NCI-H748 treated with DMSO at 0.1 percent for 48 hours (cell line): ENCODE measurements at regions not wholly inside any gene's neighbourhood (a gene's known extent, or its start where the extent isn't known, plus 50 kb on each side); places are given as distances from the start of the nearest gene placed in this dataset.
A peak's percentile ranks its signal among the peaks of the same experiment; 100 is the strongest.
"Not testable (repeated sequence)": the region's sequence is repeated elsewhere in the genome, so short reads cannot be mapped to it uniquely, and the experiment has no call there.

ENCODE experiments used
- DNase-seq: peaks from one replicate; lab custom pipeline; 2025; lab: John Stamatoyannopoulos, UW

GRCh38 chr9:18296702-18297055, 177.3 kb upstream of the ADAMTSL1 start:
- no peak for DNase-seq

- no peak for DNase-seq
These were observed 176.7 kb upstream of the ADAMTSL1 start for GRCh38 chr9:18297056-18297841.

- no peak for DNase-seq
These were observed 174.5 kb upstream of the ADAMTSL1 start for GRCh38 chr9:18299449-18299848.

DNA sequence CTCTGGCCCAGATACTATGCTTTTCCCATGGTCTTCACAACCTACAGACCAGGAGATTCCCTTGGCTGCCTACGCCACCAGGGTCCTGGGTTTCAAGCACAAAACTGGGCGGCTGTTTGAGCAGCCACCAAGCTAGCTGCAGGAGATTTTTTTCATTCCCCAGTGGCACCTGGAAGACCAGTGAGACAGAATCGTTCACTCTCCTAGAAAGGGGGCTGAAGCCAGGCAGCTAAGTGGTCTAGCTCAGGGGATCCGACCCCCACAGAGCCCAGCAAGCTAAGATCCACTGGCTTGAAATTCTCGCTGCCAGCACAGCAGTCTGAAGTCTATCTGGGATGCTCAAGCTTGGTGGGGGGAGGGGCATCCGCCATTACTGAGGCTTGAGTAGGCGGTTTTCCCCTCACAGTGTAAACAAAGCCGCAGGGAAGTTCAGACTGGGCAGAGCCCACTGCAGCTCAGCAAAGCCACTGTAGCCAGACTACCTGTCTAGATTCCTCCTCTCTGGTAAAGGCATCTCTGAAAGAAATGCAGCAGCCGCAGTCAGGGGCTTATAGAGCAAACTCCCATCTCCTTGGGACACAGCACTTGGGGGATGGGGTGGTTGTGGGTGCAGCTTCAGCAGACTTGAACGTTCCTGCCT, 168.7 kb upstream of the ADAMTSL1 start:
- DNase-seq: not testable (repeated sequence)

- no peak for DNase-seq
These were observed 159.6 kb upstream of the ADAMTSL1 start for GRCh38 chr9:18314316-18314715.

- no peak for DNase-seq
These were observed 156.1 kb upstream of the ADAMTSL1 start for GRCh38 chr9:18317896-18318295.

GRCh38 chr9:18319918-18320445, 154.0 kb upstream of the ADAMTSL1 start:
- no peak for DNase-seq

DNA sequence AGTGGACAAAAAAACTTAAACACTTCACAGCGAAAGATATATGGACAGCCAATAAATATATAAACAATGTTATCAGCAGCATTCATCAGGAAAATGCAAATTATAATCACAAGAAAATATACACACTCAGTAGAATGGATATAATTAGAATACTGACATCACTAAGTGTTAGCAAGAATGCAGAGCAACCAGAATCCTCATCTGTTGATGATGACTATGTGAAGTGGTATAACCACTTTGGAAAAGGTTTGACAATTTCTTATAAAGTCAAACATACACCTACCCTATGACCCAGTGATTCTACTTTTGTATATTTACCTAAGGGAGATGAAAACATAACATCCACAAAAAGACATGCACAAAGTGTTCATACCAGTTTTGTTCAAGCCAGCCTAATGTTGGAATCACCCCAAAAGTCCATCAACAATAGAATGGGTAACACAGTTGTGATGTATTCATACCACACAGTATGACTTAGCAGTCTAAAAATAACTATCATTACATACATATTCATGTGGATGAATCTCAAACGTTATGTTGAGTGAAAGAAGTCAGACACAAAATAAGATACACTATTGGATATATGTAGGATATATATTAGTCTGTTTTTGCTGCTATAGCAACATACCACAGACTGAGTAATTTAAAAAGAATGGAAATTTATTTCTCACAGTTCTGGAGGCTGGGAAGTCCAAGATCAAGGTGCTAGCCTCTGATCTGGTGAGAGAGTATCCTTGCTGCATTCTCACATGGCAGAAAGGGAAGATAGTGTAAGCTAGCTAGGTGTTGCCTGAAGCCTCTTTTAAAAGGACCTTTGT, 148.8 kb upstream of the ADAMTSL1 start:
- no peak for DNase-seq

- not testable (repeated sequence) for DNase-seq
These were observed 148.3 kb upstream of the ADAMTSL1 start for GRCh38 chr9:18325746-18326011.

GRCh38 chr9:18327121-18327520, 146.8 kb upstream of the ADAMTSL1 start:
- DNase-seq: no peak

DNA sequence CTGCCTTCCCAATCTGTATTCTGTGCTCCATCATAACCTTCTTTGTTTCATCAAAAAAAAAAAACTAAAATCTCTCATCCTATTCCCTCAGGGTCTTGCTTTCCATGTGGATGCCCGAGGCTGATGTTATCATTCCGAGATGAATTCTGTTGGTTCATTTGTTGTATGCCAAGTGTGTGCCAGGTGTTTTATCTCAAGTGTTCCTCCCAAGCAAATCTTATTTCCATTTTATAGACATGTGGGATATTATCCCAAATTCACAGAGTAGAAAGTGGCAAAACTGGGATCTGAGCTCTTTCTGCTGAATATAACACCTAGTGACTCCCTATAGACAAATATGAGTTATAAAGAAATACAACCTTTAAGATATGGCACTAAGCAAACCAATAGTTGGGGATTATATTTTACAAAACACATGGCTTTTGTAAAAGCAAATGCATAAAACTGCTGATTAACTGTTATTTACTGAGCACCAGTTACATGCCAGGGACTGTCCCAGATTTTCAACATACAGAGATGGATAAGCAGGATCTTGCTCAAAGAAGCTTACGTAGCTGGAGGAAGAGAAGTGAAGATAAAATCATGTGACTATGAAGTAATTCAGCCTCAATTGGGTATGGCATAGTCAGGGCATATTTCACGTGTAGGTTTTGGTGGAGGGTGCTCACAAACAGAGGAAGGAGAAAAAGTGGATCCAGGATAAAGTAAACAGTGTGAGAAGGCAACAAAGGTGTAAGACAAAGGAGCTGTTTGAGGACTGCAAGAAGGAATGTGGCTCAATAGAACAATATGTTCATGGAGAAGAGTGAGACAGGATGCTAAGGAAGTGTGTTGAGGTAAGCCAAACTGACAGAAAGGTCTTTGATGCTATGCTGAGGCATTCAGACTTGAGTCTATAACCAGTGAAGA, 143.3 kb upstream of the ADAMTSL1 start:
- no peak for DNase-seq

DNA sequence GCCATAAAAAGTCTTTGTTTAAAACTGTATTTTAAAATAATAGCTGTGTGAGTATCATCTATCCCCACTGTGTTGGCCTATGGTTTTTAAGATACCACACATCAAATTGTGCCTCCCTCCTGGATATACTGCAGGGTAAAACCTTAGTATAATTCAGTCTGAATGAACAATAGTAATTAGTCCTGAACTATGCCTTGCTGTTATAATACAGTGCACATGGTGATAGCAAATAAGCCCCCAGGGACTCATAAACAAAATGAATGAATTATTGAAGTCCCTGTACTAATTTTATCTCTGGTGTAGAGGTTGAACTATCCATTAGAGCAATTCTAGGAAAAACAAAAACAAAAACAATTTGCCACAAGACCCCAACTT, 142.7 kb upstream of the ADAMTSL1 start:
- peak; percentile 38 for DNase-seq

- DNase-seq: peak; percentile 9
These were observed 142.1 kb upstream of the ADAMTSL1 start for GRCh38 chr9:18331808-18332209.

GRCh38 chr9:18333157-18333556, 140.8 kb upstream of the ADAMTSL1 start:
- no peak for DNase-seq

DNA sequence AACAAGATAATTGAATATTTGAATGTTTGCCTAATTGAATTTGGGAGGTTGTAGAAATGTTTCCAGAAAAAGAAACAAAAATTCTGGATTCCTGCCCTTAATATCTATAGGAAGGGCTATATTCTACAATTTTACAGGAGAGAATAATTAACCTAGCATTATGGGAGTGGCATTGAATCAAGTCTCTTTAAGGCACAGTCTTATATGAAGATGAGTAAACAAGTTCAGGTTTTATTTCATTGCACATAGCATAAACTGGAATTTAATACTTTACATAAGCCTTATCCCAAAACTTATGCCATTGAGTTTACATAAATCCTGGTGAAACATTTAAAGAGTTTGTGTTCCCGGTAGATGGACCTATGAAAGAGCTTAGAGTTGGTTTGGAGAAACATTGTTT, 138.1 kb upstream of the ADAMTSL1 start:
- DNase-seq: no peak

DNA sequence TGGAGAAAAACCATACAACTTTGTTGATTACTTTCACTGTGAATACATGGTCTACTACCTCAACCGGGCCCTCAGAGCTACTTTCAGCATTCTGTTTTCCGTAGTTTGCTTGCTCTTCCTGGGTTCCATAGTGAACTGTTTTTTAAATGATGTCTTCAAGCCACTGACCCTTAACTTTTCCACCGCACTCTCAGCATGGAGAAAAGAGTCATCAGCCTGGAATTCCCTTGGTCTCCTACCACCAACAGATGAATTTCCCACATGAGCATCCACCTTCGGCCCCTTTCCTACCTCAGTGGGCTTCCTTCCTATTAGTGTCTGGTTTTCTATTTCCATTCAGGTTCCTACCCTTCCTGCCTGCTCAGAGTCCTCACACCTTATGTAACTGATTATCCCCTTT, 135.9 kb upstream of the ADAMTSL1 start:
- DNase-seq: no peak

GRCh38 chr9:18343784-18344183, 130.2 kb upstream of the ADAMTSL1 start:
- no peak for DNase-seq

- DNase-seq: no peak
These were observed 127.2 kb upstream of the ADAMTSL1 start for GRCh38 chr9:18346745-18347144.

- DNase-seq: no peak
These were observed 126.4 kb upstream of the ADAMTSL1 start for GRCh38 chr9:18347386-18348082.

DNA sequence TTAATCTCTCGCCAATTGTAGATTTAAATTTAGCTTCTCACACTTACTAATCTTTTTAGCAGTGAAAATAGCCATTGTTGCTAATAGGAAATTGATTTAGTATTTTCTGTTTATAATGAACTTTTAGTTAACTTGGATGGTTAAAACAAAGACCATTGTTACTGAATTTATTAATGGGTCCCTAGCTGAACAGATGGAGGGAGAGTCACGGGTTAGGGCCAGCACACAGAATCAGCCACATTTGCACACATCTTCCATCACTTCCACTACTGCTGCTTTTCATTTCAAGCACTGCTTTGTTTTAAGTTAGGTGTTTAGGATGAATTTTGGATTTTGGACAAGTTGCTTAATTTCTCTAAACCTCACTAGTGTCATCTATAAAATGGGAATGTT, 125.9 kb upstream of the ADAMTSL1 start:
- DNase-seq: no peak

- no peak for DNase-seq
These were observed 124.4 kb upstream of the ADAMTSL1 start for GRCh38 chr9:18349530-18349929.
